ENCODE measurements at regions not wholly inside any gene's neighbourhood (a gene's known extent, or its start where the extent isn't known, plus 50 kb on each side); places are given as distances from the start of the nearest gene placed in this dataset.
"Not testable (repeated sequence)": the region's sequence is repeated elsewhere in the genome, so short reads cannot be mapped to it uniquely, and the experiment has no call there.

DNA sequence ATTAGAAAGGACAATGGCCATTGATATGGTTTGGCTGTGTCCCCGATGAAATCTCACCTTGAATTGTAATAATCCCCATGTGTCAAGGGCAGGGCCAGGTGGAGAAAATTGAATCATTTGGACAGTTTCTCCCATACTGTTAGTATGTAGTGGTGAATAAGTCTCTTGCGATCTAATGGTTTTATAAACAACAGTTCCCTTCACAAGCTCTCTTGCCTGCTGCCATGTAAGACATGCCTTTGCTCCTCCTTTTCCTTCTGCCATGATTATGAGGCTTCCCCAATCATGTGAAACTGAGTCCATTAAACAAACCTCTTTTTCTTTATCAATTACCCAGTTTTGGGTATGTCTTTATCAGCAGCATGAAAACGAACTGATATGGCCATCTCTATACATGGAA is 302.7 kb downstream of the SFMBT2 start:
- no peak for TF ChIP-seq POLR2AphosphoS5 (IDR thresholded peaks at IDR 0.05)
- TF ChIP-seq CTCF (IDR thresholded peaks at IDR 0.05 in 8 of 11, conservative IDR thresholded peaks at IDR 0.05 in 3 of 11) = no peak
- no peak for TF ChIP-seq POLR2A (IDR thresholded peaks at IDR 0.05)
- Histone ChIP-seq H3K4me1 (no peaks in the 10 kb centered on the region), H3K9me3 (peaks cover 0 to 13% (median 3%) of the 10 kb centered on the region in 8 donors), H3K27me3 (replicated peaks in 1 of 7) (no peaks in the 10 kb centered on the region), H3K36me3 (no peaks in the 10 kb centered on the region), H3K4me3 (no peak overlapping the region), H3K27ac (peak overlapping the region in 7 of 8 donors; percentile 17 to 78 (median 53))
- intact Hi-C loops (cut with DNase I; ENCODE audit: low total_unique reads) = no loop called here
- WGBS, 5 donors = 93 to 97% (median 95%) methylated on average over 3 of the region's 3 CpGs
- no peak for DNase-seq

- Histone ChIP-seq H3K9me3 (peaks cover 0 to 13% (median 3%) of the 10 kb centered on the region in 8 donors), H3K36me3 (no peaks in the 10 kb centered on the region), H3K4me1 (no peaks in the 10 kb centered on the region), H3K27me3 (replicated peaks in 1 of 7) (no peaks in the 10 kb centered on the region), H3K4me3 (no peak overlapping the region), H3K27ac (peak overlapping the region in 7 of 8 donors; percentile 17 to 78 (median 53))
- DNase-seq = no peak
- 67 to 81% (median 76%) methylated on average over 5 of the region's 5 CpGs for WGBS, 5 donors
- TF ChIP-seq POLR2A (IDR thresholded peaks at IDR 0.05) (no peak), POLR2AphosphoS5 (IDR thresholded peaks at IDR 0.05) (peak in 1 of 3 donors; percentile 40)
- intact Hi-C loops (cut with DNase I; ENCODE audit: low total_unique reads) = no loop called here
These were observed 303.5 kb downstream of the SFMBT2 start for GRCh38 chr10:7107285-7107684.

DNA sequence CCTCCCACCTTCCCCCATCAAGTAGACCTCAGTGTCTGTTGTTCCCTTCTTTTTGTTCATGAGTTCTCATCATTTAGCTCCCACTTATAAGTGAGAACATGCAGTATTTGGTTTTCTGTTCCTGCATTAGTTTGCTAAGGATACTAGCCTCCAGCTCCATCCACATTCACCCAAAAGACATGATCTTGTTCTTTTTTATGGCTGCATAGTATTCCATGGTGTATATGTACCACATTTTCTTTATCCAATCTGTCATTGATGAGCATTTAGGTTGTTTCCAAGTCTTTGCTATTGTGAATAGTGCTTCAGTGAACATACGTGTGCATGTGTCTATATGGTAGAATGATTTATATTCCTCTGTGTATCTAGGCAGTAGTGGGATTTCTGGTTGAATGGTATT is 306.5 kb downstream of the SFMBT2 start:
- H3K36me3 ChIP-seq; intact Hi-C loops (cut with DNase I; ENCODE audit: low total_unique reads); H3K4me1 ChIP-seq; H3K9me3 ChIP-seq; H3K27ac ChIP-seq; DNase-seq; H3K4me3 ChIP-seq; H3K27me3 ChIP-seq (replicated peaks in 1 of 7): not testable (repeated sequence)
- WGBS, 5 donors = 90 to 100% (median 97%) methylated on average over 1 of the region's 1 CpG

DNA sequence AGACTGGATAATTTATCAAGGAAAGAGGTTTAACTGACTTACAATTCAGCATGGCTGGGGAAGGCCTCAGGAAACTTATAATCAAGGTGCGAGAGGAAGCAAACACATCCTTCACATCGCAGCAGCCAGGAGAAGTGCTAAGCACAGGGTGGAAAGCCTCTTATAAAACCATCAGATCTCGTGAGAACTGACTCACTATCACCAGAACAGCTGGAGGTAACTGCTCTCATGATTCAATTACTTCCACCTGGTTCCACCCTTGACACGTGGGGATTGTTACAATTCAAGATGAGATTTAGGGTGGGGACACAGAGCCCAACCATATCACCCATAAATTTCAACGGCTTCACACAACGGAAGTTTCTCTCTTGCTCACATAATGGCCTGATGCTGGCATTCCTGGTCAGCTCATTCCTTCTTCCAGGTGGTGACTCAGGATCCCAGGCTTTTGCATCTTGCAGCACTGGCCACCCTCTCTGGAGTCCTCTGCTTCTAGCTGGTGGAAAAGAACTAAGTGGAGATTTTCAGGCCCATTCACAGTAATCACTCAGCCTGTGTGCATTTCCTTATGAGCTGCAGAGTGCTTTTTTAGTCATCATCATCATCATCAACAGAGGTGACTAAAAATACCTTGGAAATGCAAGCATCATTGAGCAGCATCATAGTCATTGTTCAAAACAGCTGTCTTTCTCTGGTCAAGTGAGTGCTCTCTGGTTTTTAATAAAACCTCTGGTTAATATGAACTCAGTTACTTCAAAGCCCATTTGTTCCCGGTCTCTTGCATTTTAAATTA is 308.1 kb downstream of the SFMBT2 start:
- TF ChIP-seq POLR2AphosphoS5 (IDR thresholded peaks at IDR 0.05) = no peak
- H3K36me3 ChIP-seq = no peaks in the 10 kb centered on the region
- no peak overlapping the region for H3K4me3 ChIP-seq
- H3K27ac ChIP-seq = peak overlapping the region in 6 of 8 donors; percentile 1 to 54 (median 48)
- H3K4me1 ChIP-seq = peaks cover 0 to 8% (median 0%) of the 10 kb centered on the region in 6 donors
- DNase-seq = no peak
- 76 to 84% (median 81%) methylated on average over 7 of the region's 7 CpGs for WGBS, 5 donors
- no peaks in the 10 kb centered on the region for H3K27me3 ChIP-seq (replicated peaks in 1 of 7)
- intact Hi-C loops (cut with DNase I; ENCODE audit: low total_unique reads) = no loop called here
- peaks cover 0 to 1% (median 0%) of the 10 kb centered on the region in 8 donors for H3K9me3 ChIP-seq

GRCh38 chr10:7102084-7102483 is 308.8 kb downstream of the SFMBT2 start:
- DNase-seq = no peak
- TF ChIP-seq CTCF (IDR thresholded peaks at IDR 0.05 in 8 of 11, conservative IDR thresholded peaks at IDR 0.05 in 3 of 11) (no peak), POLR2AphosphoS5 (IDR thresholded peaks at IDR 0.05) (peak in 1 of 3 donors; percentile 57), POLR2A (IDR thresholded peaks at IDR 0.05) (peak in 1 of 3 donors; percentile 7)
- H3K27ac ChIP-seq = peak overlapping the region in 6 of 8 donors; percentile 1 to 54 (median 38)
- no peaks in the 10 kb centered on the region for H3K27me3 ChIP-seq (replicated peaks in 1 of 7)
- no peaks in the 10 kb centered on the region for H3K9me3 ChIP-seq
- H3K4me1 ChIP-seq = peaks cover 0 to 8% (median 0%) of the 10 kb centered on the region in 6 donors
- intact Hi-C loops (cut with DNase I; ENCODE audit: low total_unique reads) = no loop called here
- 32 to 78% (median 46%) methylated on average over 1 of the region's 1 CpG for WGBS, 5 donors
- no peaks in the 10 kb centered on the region for H3K36me3 ChIP-seq
- H3K4me3 ChIP-seq = no peak overlapping the region
